Panc1 (cell line): ENCODE measurements at regions not wholly inside any gene's neighbourhood (a gene's known extent, or its start where the extent isn't known, plus 50 kb on each side); places are given as distances from the start of the nearest gene placed in this dataset.
A peak's percentile ranks its signal among the peaks of the same experiment; 100 is the strongest.

Source experiments
- ATAC-seq: fragments of 200-7000 bp; cut with Tn5 transposase; 2 replicates; pipeline ENCODE4 v1.9.1; 2020; ENCODE audit warnings: mild to moderate bottlenecking, moderate library complexity
- BruUV-seq: library from RNA; stranded (reverse); fragments of 400-500 nt; replicated peaks from 2 replicates; lab custom pipeline; 2021; lab: Mats Ljungman, UMichigan
- CTCF ChIA-PET: fragments of 300-600 bp; sonication (Branson Sonifier 250); formaldehyde crosslinking; loops from one replicate; lab custom pipeline; 2022; ENCODE audit warnings: antibody characterized with exemption; lab: Charles Lee
- POLR2A ChIA-PET: fragments of 300-600 bp; sonication (Branson Sonifier 250); formaldehyde crosslinking; loops from one replicate; lab custom pipeline; 2022; ENCODE audit warnings: antibody characterized with exemption; lab: Charles Lee
- DNase-seq: peaks from one replicate; pipeline ENCODE4 v3.0.0-alpha.2; 2010; ENCODE audit warnings: low read depth, low spot score
- H3K27ac ChIP-seq: 2 replicates; pipeline ENCODE4 v1.5.1; 2011; ENCODE audit warnings: mild to moderate bottlenecking, low read length, inconsistent platforms
- H3K27me3 ChIP-seq: fragments of 200-500 bp; sonication (Bioruptor generic); 2 replicates; pipeline ENCODE4 v1.6.0; 2014; ENCODE audit warnings: low read length, inconsistent platforms; ENCODE audit not compliant: control insufficient read depth, insufficient read depth
- H3K36me3 ChIP-seq: fragments of 200-500 bp; sonication (Bioruptor generic); 2 replicates; pipeline ENCODE4 v1.5.1; 2014; ENCODE audit warnings: inconsistent platforms, mild to moderate bottlenecking, low read length, moderate library complexity; ENCODE audit not compliant: control insufficient read depth, insufficient read depth
- H3K4me1 ChIP-seq: 2 replicates; pipeline ENCODE4 v1.5.1; 2011; ENCODE audit warnings: inconsistent platforms, mild to moderate bottlenecking, low read length, moderate library complexity; ENCODE audit not compliant: control insufficient read depth, insufficient read depth
- H3K4me3 ChIP-seq, 2 experiments: 2 replicates each; pipeline ENCODE4 v1.5.1; 2011 to 2012; ENCODE audit warnings: low read depth in 2 of 2, low read length in 2 of 2, mild to moderate bottlenecking in 2 of 2, inconsistent platforms in 1 of 2, moderate library complexity in 1 of 2
- H3K9me3 ChIP-seq: fragments of 200-500 bp; sonication (Bioruptor generic); 2 replicates; pipeline ENCODE4 v1.5.1; 2014; ENCODE audit warnings: low read depth, mild to moderate bottlenecking, inconsistent platforms, low read length, moderate library complexity; ENCODE audit not compliant: control insufficient read depth, insufficient read depth
- CTCF ChIP-seq: fragments of 450-650 bp; IDR thresholded peaks from 2 replicates; pipeline ENCODE4 v1.5.1; 2017; ENCODE audit warnings: mild to moderate bottlenecking
- POLR2AphosphoS5 ChIP-seq: IDR thresholded peaks from 2 replicates; pipeline ENCODE4 v1.6.1; 2012; ENCODE audit warnings: mild to moderate bottlenecking, low read depth, low read length, moderate library complexity
- SIN3A ChIP-seq: IDR thresholded peaks from 2 replicates; pipeline ENCODE4 v1.6.1; 2012; ENCODE audit warnings: low read depth, mild to moderate bottlenecking, low read length, moderate library complexity, borderline replicate concordance; ENCODE audit not compliant: insufficient read depth
- TCF7L2 ChIP-seq: IDR thresholded peaks from 2 replicates; pipeline ENCODE4 v1.6.1; 2011; ENCODE audit warnings: mild to moderate bottlenecking, low read depth, low read length, inconsistent platforms
- in situ Hi-C: cut with HindIII; loops from 2 replicates; pipeline ENCODE4 v1.10.0; 2016; ENCODE audit warnings: low sequenced_read_pairs, low pct_unique_long_range_greater_than_20kb
- intact Hi-C: fragments of 100-400 bp; cut with micrococcal nuclease; formaldehyde crosslinking; loops from one replicate; pipeline ENCODE4 v1.10.0; 2022; ENCODE audit not compliant: unreplicated experiment
- TF ChIP-seq, protein P1 (sequence below), 2 experiments: IDR thresholded peaks; 2 replicates each; pipeline ENCODE4 v1.6.1; 2011 to 2012; ENCODE audit warnings: low read depth in 2 of 2, control low read depth in 1 of 2, low read length in 1 of 2, mild to moderate bottlenecking in 1 of 2, moderate library complexity in 1 of 2; ENCODE audit not compliant: insufficient read depth in 1 of 2

DNA sequence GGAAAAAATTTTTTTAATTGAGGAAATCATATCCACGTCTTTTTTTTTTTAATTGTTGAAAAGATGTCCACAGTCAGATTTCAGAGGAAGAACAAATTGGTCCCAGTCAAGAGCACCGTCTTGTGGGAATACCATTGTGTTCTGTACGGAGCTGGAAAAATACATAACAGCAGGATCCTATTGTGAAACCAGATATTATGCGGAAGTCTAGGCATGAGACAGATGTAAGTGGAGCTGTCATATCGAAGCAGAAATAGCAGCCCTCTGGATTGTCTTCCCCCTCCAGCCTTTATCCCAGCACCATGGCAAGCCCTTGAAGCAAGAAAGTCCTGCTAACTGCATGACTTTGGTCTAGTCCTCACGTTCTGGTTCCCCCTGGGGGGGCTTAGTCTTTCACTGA, 391.6 kb upstream of the ASIC2 start:
- no TSS peak for BruUV-seq
- ATAC-seq (no peak), DNase-seq (no peak)
- in situ Hi-C loops (no loop called here), intact Hi-C loops (no loop called here)
- Histone ChIP-seq H3K4me1 (no peaks in the 10 kb centered on the region), H3K9me3 (no peaks in the 10 kb centered on the region), H3K36me3 (no peaks in the 10 kb centered on the region), H3K27ac (no peak overlapping the region), H3K27me3 (no peaks in the 10 kb centered on the region), H3K4me3 (no peak overlapping the region)
- TF ChIP-seq, protein P1, sequence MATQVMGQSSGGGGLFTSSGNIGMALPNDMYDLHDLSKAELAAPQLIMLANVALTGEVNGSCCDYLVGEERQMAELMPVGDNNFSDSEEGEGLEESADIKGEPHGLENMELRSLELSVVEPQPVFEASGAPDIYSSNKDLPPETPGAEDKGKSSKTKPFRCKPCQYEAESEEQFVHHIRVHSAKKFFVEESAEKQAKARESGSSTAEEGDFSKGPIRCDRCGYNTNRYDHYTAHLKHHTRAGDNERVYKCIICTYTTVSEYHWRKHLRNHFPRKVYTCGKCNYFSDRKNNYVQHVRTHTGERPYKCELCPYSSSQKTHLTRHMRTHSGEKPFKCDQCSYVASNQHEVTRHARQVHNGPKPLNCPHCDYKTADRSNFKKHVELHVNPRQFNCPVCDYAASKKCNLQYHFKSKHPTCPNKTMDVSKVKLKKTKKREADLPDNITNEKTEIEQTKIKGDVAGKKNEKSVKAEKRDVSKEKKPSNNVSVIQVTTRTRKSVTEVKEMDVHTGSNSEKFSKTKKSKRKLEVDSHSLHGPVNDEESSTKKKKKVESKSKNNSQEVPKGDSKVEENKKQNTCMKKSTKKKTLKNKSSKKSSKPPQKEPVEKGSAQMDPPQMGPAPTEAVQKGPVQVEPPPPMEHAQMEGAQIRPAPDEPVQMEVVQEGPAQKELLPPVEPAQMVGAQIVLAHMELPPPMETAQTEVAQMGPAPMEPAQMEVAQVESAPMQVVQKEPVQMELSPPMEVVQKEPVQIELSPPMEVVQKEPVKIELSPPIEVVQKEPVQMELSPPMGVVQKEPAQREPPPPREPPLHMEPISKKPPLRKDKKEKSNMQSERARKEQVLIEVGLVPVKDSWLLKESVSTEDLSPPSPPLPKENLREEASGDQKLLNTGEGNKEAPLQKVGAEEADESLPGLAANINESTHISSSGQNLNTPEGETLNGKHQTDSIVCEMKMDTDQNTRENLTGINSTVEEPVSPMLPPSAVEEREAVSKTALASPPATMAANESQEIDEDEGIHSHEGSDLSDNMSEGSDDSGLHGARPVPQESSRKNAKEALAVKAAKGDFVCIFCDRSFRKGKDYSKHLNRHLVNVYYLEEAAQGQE (IDR thresholded peaks at IDR 0.05; ENCODE audit: insufficient read depth in 1 of 2, low read depth in 2 of 2, low read length in 1 of 2): no peak
- TF ChIP-seq SIN3A (no peak), CTCF (no peak), POLR2AphosphoS5 (no peak), TCF7L2 (no peak)
- CTCF ChIA-PET: interaction anchor here (0.7 kb wide), 1 partner anchor 22 kb away, joined by 3 read pairs; no protein-coding TSS in a partner anchor
- POLR2A ChIA-PET: no interaction called here

GRCh38 chr17:33686171-33686570, 393.1 kb upstream of the ASIC2 start:
- intact Hi-C loops: no loop called here
- DNase-seq (no peak), ATAC-seq (no peak)
- no peaks in the 10 kb centered on the region for H3K4me1 ChIP-seq
- no peak overlapping the region for H3K27ac ChIP-seq
- TF ChIP-seq TCF7L2: no peak
- no peak for TF ChIP-seq POLR2AphosphoS5
- TF ChIP-seq CTCF: peak; percentile 62
- TF ChIP-seq, protein P1 (IDR thresholded peaks at IDR 0.05; ENCODE audit: insufficient read depth in 1 of 2, low read depth in 2 of 2, low read length in 1 of 2): no peak
- TF ChIP-seq SIN3A: no peak
- H3K27me3 ChIP-seq: no peaks in the 10 kb centered on the region
- no peaks in the 10 kb centered on the region for H3K36me3 ChIP-seq
- POLR2A ChIA-PET: no interaction called here
- CTCF ChIA-PET: interaction anchor here (1.0 kb wide), 1 partner anchor 12 kb away, joined by 3 read pairs; no protein-coding TSS in a partner anchor
- BruUV-seq: no TSS peak
- no peak overlapping the region for H3K4me3 ChIP-seq
- in situ Hi-C loops: no loop called here
- H3K9me3 ChIP-seq: no peaks in the 10 kb centered on the region
